T-helper 1 cell treated with Interleukin-12 subunit alpha and Interleukin-12 subunit beta and Interleukin-4 antibody, amounts not matched to agents 30 ng/mL and 1 ng/mL, for 36 hours (primary cell): ENCODE measurements at regions not wholly inside any gene's neighbourhood (a gene's known extent, or its start where the extent isn't known, plus 50 kb on each side); places are given as distances from the start of the nearest gene placed in this dataset.
"Not testable (repeated sequence)": the region's sequence is repeated elsewhere in the genome, so short reads cannot be mapped to it uniquely, and the experiment has no call there.

Experiments
- intact Hi-C: fragments of 100-400 bp; cut with micrococcal nuclease; formaldehyde crosslinking; loops from one replicate; pipeline ENCODE4 v1.15.1; 2024

- intact Hi-C loops: no loop called here
Observed at GRCh38 chr6:56750686-56751085, 108.0 kb upstream of the DST start.

- intact Hi-C loops: no loop called here
Observed at GRCh38 chr6:56749632-56750151, 107.0 kb upstream of the DST start.

GRCh38 chr6:56746767-56747504, 104.2 kb upstream of the DST start:
- intact Hi-C loops: no loop called here

GRCh38 chr6:56745971-56746370, 103.3 kb upstream of the DST start:
- intact Hi-C loops: no loop called here

- intact Hi-C loops: no loop called here
Observed at GRCh38 chr6:56745081-56745480, 102.4 kb upstream of the DST start.

GRCh38 chr6:56744528-56744927, 101.8 kb upstream of the DST start:
- intact Hi-C loops: no loop called here

- intact Hi-C loops: no loop called here
Observed at GRCh38 chr6:56742122-56742791, 99.6 kb upstream of the DST start.

- intact Hi-C loops: no loop called here
Observed at GRCh38 chr6:56741472-56741871, 98.8 kb upstream of the DST start.

- intact Hi-C loops: no loop called here
Observed at GRCh38 chr6:56739836-56740815, 97.4 kb upstream of the DST start.

GRCh38 chr6:56736804-56737203, 94.1 kb upstream of the DST start:
- intact Hi-C loops: no loop called here

GRCh38 chr6:56734335-56734734, 91.6 kb upstream of the DST start:
- intact Hi-C loops: no loop called here

GRCh38 chr6:56733211-56733697, 90.6 kb upstream of the DST start:
- intact Hi-C loops: no loop called here

GRCh38 chr6:56732517-56732916, 89.8 kb upstream of the DST start:
- intact Hi-C loops: no loop called here

- intact Hi-C loops: no loop called here
Observed at GRCh38 chr6:56730663-56731529, 88.2 kb upstream of the DST start.

GRCh38 chr6:56729719-56730118, 87.0 kb upstream of the DST start:
- intact Hi-C loops: no loop called here

GRCh38 chr6:56729166-56729565, 86.5 kb upstream of the DST start:
- intact Hi-C loops: not testable (repeated sequence)

- intact Hi-C loops: no loop called here
Observed at GRCh38 chr6:56727097-56727850, 84.6 kb upstream of the DST start.

- intact Hi-C loops: no loop called here
Observed at GRCh38 chr6:56725254-56725653, 82.6 kb upstream of the DST start.

- intact Hi-C loops: no loop called here
Observed at GRCh38 chr6:56724455-56724854, 81.8 kb upstream of the DST start.

- intact Hi-C loops: no loop called here
Observed at GRCh38 chr6:56720882-56721281, 78.2 kb upstream of the DST start.
